GM23248 (cell line): ENCODE measurements at regions not wholly inside any gene's neighbourhood (a gene's known extent, or its start where the extent isn't known, plus 50 kb on each side); places are given as distances from the start of the nearest gene placed in this dataset.

Experiments
- DNase-seq: peaks from one replicate; pipeline ENCODE4 v3.0.0-alpha.2; 2015
- H2AFZ ChIP-seq: fragments of 200-600 bp; sonication (generic); 2 replicates; pipeline ENCODE4 v1.6.1; 2016; ENCODE audit warnings: antibody characterized with exemption
- H3F3A ChIP-seq: fragments of 200-600 bp; sonication (generic); 2 replicates; pipeline ENCODE4 v1.6.1; 2016; ENCODE audit warnings: mild to moderate bottlenecking, antibody characterized with exemption, mixed run types; ENCODE audit not compliant: insufficient read depth
- H3K27ac ChIP-seq: fragments of 200-600 bp; sonication (generic); 2 replicates; pipeline ENCODE4 v1.5.1; 2016; ENCODE audit warnings: mild to moderate bottlenecking
- H3K27me3 ChIP-seq: fragments of 200-600 bp; sonication (generic); replicated peaks from 2 replicates; pipeline ENCODE4 v1.6.1; 2016; ENCODE audit warnings: mild to moderate bottlenecking; ENCODE audit not compliant: insufficient read depth
- H3K36me3 ChIP-seq: fragments of 200-600 bp; sonication (generic); 2 replicates; pipeline ENCODE4 v1.6.1; 2016; ENCODE audit warnings: low read depth, mild to moderate bottlenecking
- H3K4me1 ChIP-seq: fragments of 200-600 bp; sonication (generic); 2 replicates; pipeline ENCODE4 v1.6.1; 2016; ENCODE audit warnings: mild to moderate bottlenecking; ENCODE audit not compliant: insufficient read depth
- H3K4me2 ChIP-seq: fragments of 200-600 bp; sonication (generic); one replicate; pipeline ENCODE4 v1.6.1; 2016; ENCODE audit warnings: mild to moderate bottlenecking; ENCODE audit not compliant: unreplicated experiment
- H3K4me3 ChIP-seq: fragments of 200-600 bp; sonication (generic); 2 replicates; pipeline ENCODE4 v1.5.1; 2016; ENCODE audit warnings: mild to moderate bottlenecking
- H3K79me2 ChIP-seq: fragments of 200-600 bp; sonication (generic); 2 replicates; pipeline ENCODE4 v1.6.1; 2016; ENCODE audit warnings: mild to moderate bottlenecking; ENCODE audit not compliant: insufficient read depth
- H3K9ac ChIP-seq: fragments of 200-600 bp; sonication (generic); 2 replicates; pipeline ENCODE4 v1.6.1; 2016; ENCODE audit warnings: mild to moderate bottlenecking
- H3K9me2 ChIP-seq: fragments of 200-600 bp; sonication (generic); 2 replicates; pipeline ENCODE4 v1.6.1; 2016; ENCODE audit warnings: mixed run types, mild to moderate bottlenecking, moderate library complexity; ENCODE audit not compliant: insufficient read depth
- H3K9me3 ChIP-seq: fragments of 200-600 bp; sonication (generic); one replicate; pipeline ENCODE4 v1.6.1; 2017; ENCODE audit warnings: low read depth
- H4K20me1 ChIP-seq: fragments of 200-600 bp; sonication (generic); 2 replicates; pipeline ENCODE4 v1.6.0; 2016; ENCODE audit not compliant: insufficient read depth
- EZH2 ChIP-seq: fragments of 200-600 bp; sonication (generic); IDR thresholded peaks from 2 replicates; pipeline ENCODE4 v1.6.1; 2018; ENCODE audit warnings: antibody characterized with exemption, mild to moderate bottlenecking; ENCODE audit not compliant: insufficient read depth, poor library complexity, severe bottlenecking
- EZH2phosphoT487 ChIP-seq: fragments of 200-600 bp; sonication (generic); IDR thresholded peaks from 2 replicates; pipeline ENCODE4 v1.6.1; 2018; ENCODE audit warnings: antibody characterized with exemption, moderate library complexity, mild to moderate bottlenecking, low read depth; ENCODE audit not compliant: insufficient read depth
- WGBS, 2 experiments: methylation state at CpG; one replicate each; pipeline ENCODE4 v1.1.6; 2015 to 2017; ENCODE audit warnings: low lambda C conversion rate in 2 of 2, low coverage in 1 of 2; ENCODE audit errors: missing lambda C conversion rate in 2 of 2; 5-methylcytosine and 5-hydroxymethylcytosine counted together
- in situ Hi-C: fragments of 300-500 bp; cut with MboI; formaldehyde crosslinking; loops from 2 replicates; pipeline ENCODE4 v1.15.0; 2020

DNA sequence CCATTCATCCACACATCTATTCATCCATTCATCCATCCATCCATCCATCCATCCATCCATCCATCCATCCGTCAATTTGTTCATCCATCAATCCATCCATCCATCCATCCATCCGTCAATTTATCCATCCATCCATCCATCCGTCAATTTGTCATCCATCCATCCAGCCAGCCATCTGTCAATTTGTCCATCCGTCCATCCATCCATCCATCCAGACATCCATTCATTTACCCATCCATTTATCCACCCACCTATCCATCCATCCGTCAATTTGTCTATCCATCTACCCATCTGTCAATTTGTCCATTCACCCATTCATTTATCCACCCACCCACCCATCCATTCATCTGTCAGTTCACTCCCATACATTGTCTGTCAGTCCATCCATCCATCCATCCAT lies 209.5 kb upstream of the ZNF536 start:
- H3K79me2 ChIP-seq, result no peaks in the 10 kb centered on the region
- no peak overlapping the region for H2AFZ ChIP-seq
- no peak overlapping the region for H3K4me2 ChIP-seq
- H4K20me1 ChIP-seq, result no peaks in the 10 kb centered on the region
- 23 to 48% methylated on average over 4 to 5 of the region's 5 CpGs for WGBS, 2 experiments
- in situ Hi-C loops, result no loop called here
- no peaks in the 10 kb centered on the region for H3K27me3 ChIP-seq
- no peak overlapping the region for H3K9ac ChIP-seq
- TF ChIP-seq EZH2, result no peak
- TF ChIP-seq EZH2phosphoT487, result no peak
- no peaks in the 10 kb centered on the region for H3K9me3 ChIP-seq
- H3K27ac ChIP-seq, result no peak overlapping the region
- H3K9me2 ChIP-seq, result no peaks in the 10 kb centered on the region
- no peak for DNase-seq
- H3K4me3 ChIP-seq, result no peak overlapping the region
- H3K36me3 ChIP-seq, result no peaks in the 10 kb centered on the region
- H3F3A ChIP-seq, result no peaks in the 10 kb centered on the region
- H3K4me1 ChIP-seq, result no peaks in the 10 kb centered on the region

- Histone ChIP-seq H2AFZ (no peak overlapping the region), H3K4me1 (no peaks in the 10 kb centered on the region), H3K9me2 (no peaks in the 10 kb centered on the region), H3F3A (no peaks in the 10 kb centered on the region), H3K4me2 (no peak overlapping the region), H3K9ac (no peak overlapping the region), H3K79me2 (no peaks in the 10 kb centered on the region), H3K36me3 (no peaks in the 10 kb centered on the region), H3K27me3 (no peaks in the 10 kb centered on the region), H3K4me3 (no peak overlapping the region), H3K9me3 (no peaks in the 10 kb centered on the region), H4K20me1 (no peaks in the 10 kb centered on the region), H3K27ac (no peak overlapping the region)
- 14 to 27% methylated on average over 7 of the region's 7 CpGs for WGBS, 2 experiments
- TF ChIP-seq EZH2, result no peak
- TF ChIP-seq EZH2phosphoT487, result no peak
- in situ Hi-C loops, result no loop called here
- DNase-seq, result no peak
These were observed 208.5 kb upstream of the ZNF536 start for GRCh38 chr19:30163663-30164062.

DNA sequence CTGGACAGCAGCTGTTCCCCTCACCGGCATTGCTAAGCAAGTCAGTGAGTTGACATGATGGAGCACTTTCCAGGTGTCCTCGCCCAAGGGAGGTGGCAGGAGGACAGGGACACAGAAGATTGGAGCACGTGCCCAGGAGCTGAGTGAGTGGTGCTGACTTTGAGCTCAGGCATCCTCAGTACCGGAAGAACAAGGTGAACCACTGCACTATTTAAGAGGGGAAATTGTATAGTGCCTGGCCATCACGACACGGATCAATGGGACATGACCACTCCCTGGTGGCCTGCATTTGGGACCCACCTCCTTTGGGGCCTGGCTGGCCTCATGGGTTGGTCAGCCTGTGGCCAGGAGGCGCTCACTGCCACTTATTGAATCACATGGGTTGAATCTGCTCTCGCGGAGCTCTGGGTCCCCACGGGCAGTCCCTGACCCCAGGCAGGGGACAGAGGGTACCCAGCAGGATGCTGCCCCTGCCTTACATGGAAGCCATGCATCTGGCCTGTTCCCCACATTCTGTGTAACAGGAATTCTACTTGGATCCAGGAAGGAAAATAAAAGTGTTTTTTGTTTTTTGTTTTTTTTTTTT lies 206.9 kb upstream of the ZNF536 start:
- no peak overlapping the region for H3K4me2 ChIP-seq
- TF ChIP-seq EZH2, result no peak
- TF ChIP-seq EZH2phosphoT487, result no peak
- no peak overlapping the region for H3K4me3 ChIP-seq
- 54% methylated on average over 10 of the region's 10 CpGs for WGBS, 2 experiments
- no peak overlapping the region for H3K9ac ChIP-seq
- no peaks in the 10 kb centered on the region for H3K79me2 ChIP-seq
- H3K4me1 ChIP-seq, result no peaks in the 10 kb centered on the region
- no peaks in the 10 kb centered on the region for H4K20me1 ChIP-seq
- in situ Hi-C loops, result no loop called here
- no peaks in the 10 kb centered on the region for H3K36me3 ChIP-seq
- no peaks in the 10 kb centered on the region for H3K9me3 ChIP-seq
- H3K27ac ChIP-seq, result no peak overlapping the region
- no peaks in the 10 kb centered on the region for H3F3A ChIP-seq
- H3K27me3 ChIP-seq, result no peaks in the 10 kb centered on the region
- no peak for DNase-seq
- H3K9me2 ChIP-seq, result no peaks in the 10 kb centered on the region
- H2AFZ ChIP-seq, result no peak overlapping the region

GRCh38 chr19:30167206-30167868 lies 204.8 kb upstream of the ZNF536 start:
- Histone ChIP-seq H3K4me2 (no peak overlapping the region), H3K27me3 (no peaks in the 10 kb centered on the region), H3K79me2 (no peaks in the 10 kb centered on the region), H3K36me3 (no peaks in the 10 kb centered on the region), H3K9me3 (no peaks in the 10 kb centered on the region), H4K20me1 (no peaks in the 10 kb centered on the region), H3F3A (no peaks in the 10 kb centered on the region), H3K4me3 (no peak overlapping the region), H3K9ac (no peak overlapping the region), H3K9me2 (no peaks in the 10 kb centered on the region), H3K4me1 (no peaks in the 10 kb centered on the region), H3K27ac (no peak overlapping the region), H2AFZ (no peak overlapping the region)
- 57 to 62% methylated on average over 13 to 14 of the region's 14 CpGs for WGBS, 2 experiments
- in situ Hi-C loops, result no loop called here
- TF ChIP-seq EZH2phosphoT487, result no peak
- TF ChIP-seq EZH2, result no peak
- no peak for DNase-seq
